HCT116 (cell line): ENCODE measurements at regions not wholly inside any gene's neighbourhood (a gene's known extent, or its start where the extent isn't known, plus 50 kb on each side); places are given as distances from the start of the nearest gene placed in this dataset.

ENCODE experiments used
- ATAC-seq: fragments of 200-7000 bp; cut with Tn5 transposase; 2 replicates; pipeline ENCODE4 v1.9.1; 2020; ENCODE audit warnings: mild to moderate bottlenecking, moderate library complexity
- BruUV-seq: library from RNA; stranded (reverse); fragments of 400-500 nt; replicated peaks from 2 replicates; lab custom pipeline; 2021; lab: Mats Ljungman, UMichigan
- CTCF ChIA-PET: fragments of 300-600 bp; sonication (Branson Sonifier 250); formaldehyde crosslinking; loops from one replicate; lab custom pipeline; 2021; ENCODE audit warnings: antibody characterized with exemption; lab: Charles Lee
- POLR2A ChIA-PET: fragments of 300-600, 350-600 bp; sonication (Branson Sonifier 250); formaldehyde crosslinking; loops from one replicate; lab custom pipeline; 2021; ENCODE audit warnings: antibody characterized with exemption; lab: Charles Lee
- RAD21 ChIA-PET, 2 experiments: fragments of 300-600 bp; sonication (Branson Sonifier 250); formaldehyde crosslinking; loops; one replicate each; lab custom pipeline; 2023; ENCODE audit warnings: low total read pairs in 2 of 2; ENCODE audit not compliant: uncharacterized antibody in 2 of 2, unreplicated experiment in 2 of 2, low non-redundant PET in 1 of 2; lab: Charles Lee
- DNase-seq: peaks from one replicate; pipeline ENCODE4 v3.0.0-alpha.2; 2010; ENCODE audit warnings: low read depth, low spot score
- H2AFZ ChIP-seq: fragments of 200-600 bp; shearing (Covaris generic), sonication (generic); 2 replicates; pipeline ENCODE4 v1.6.1; 2017; ENCODE audit warnings: low read depth, mixed run types, mixed read lengths, antibody characterized with exemption, low read length; ENCODE audit not compliant: poor library complexity, severe bottlenecking
- H3K27ac ChIP-seq: 2 replicates; pipeline ENCODE4 v1.5.1; 2012; ENCODE audit warnings: low read depth, low read length
- H3K27me3 ChIP-seq: fragments of 200-600 bp; sonication (generic); 2 replicates; pipeline ENCODE4 v1.6.1; 2016; ENCODE audit warnings: mixed run types, low read length, mixed read lengths; ENCODE audit not compliant: insufficient read depth
- H3K36me3 ChIP-seq, 2 experiments: fragments of 200-500 bp in 1 of 2; fragments of 200-600 bp in 1 of 2; sonication (Bioruptor generic) in 1 of 2; sonication (generic) in 1 of 2; 2 replicates each; pipeline versions ENCODE4 v1.5.1 to v1.6.1; 2014 to 2016; ENCODE audit warnings: low read length in 2 of 2, inconsistent platforms in 1 of 2, mixed read lengths in 1 of 2, mixed run types in 1 of 2; ENCODE audit not compliant: insufficient read depth in 2 of 2, control insufficient read depth in 1 of 2
- H3K4me1 ChIP-seq, 2 experiments: fragments of 200-600 bp in 1 of 2; sonication (generic) in 1 of 2; 2 replicates each; pipeline versions ENCODE4 v1.5.1 to v1.6.1; 2012 to 2017; ENCODE audit warnings: low read length in 2 of 2, inconsistent platforms in 1 of 2, mild to moderate bottlenecking in 1 of 2, mixed read lengths in 1 of 2, mixed run types in 1 of 2, moderate library complexity in 1 of 2; ENCODE audit not compliant: insufficient read depth in 2 of 2, control insufficient read depth in 1 of 2
- H3K4me2 ChIP-seq: fragments of 200-600 bp; sonication (generic); 2 replicates; pipeline ENCODE4 v1.6.1; 2017; ENCODE audit warnings: mixed run types, low read length, mixed read lengths
- H3K4me3 ChIP-seq, 2 experiments: fragments of 200-600 bp in 1 of 2; sonication (generic) in 1 of 2; replicated peaks in 1 of 2; 2 replicates each; pipeline ENCODE4 v1.5.1; 2011 to 2016; ENCODE audit warnings: low read length in 2 of 2, control low read depth in 1 of 2, low read depth in 1 of 2, mild to moderate bottlenecking in 1 of 2, mixed read lengths in 1 of 2, mixed run types in 1 of 2
- H3K79me2 ChIP-seq: fragments of 200-600 bp; sonication (generic); 2 replicates; pipeline ENCODE4 v1.6.1; 2017; ENCODE audit warnings: mild to moderate bottlenecking, mixed run types, low read length, moderate library complexity, mixed read lengths; ENCODE audit not compliant: insufficient read depth
- H3K9ac ChIP-seq: fragments of 200-600 bp; sonication (generic); 2 replicates; pipeline ENCODE4 v1.6.1; 2016; ENCODE audit warnings: low read length, mixed read lengths
- H3K9me2 ChIP-seq: fragments of 200-600 bp; sonication (generic), shearing (Covaris generic); 2 replicates; pipeline ENCODE4 v1.6.1; 2017; ENCODE audit warnings: mixed run types, mild to moderate bottlenecking, moderate library complexity; ENCODE audit not compliant: insufficient read depth
- H3K9me3 ChIP-seq, 2 experiments: fragments of 200-500 bp in 1 of 2; fragments of 200-600 bp in 1 of 2; sonication (Bioruptor generic) in 1 of 2; sonication (generic) in 1 of 2; 2 replicates each; pipeline ENCODE4 v1.6.1; 2014 to 2017; ENCODE audit warnings: low read length in 2 of 2, mixed read lengths in 2 of 2, inconsistent platforms in 1 of 2, low read depth in 1 of 2, mild to moderate bottlenecking in 1 of 2, mixed run types in 1 of 2, moderate library complexity in 1 of 2; ENCODE audit not compliant: control insufficient read depth in 1 of 2, insufficient read depth in 1 of 2
- H4K20me1 ChIP-seq: fragments of 200-600 bp; sonication (generic), shearing (Covaris generic); 2 replicates; pipeline ENCODE4 v1.6.1; 2017; ENCODE audit warnings: mixed run types, mild to moderate bottlenecking, moderate library complexity; ENCODE audit not compliant: insufficient read depth
- CEBPB ChIP-seq: IDR thresholded peaks from 2 replicates; pipeline ENCODE4 v1.6.1; 2012; ENCODE audit warnings: low read depth
- ELF1 ChIP-seq: IDR thresholded peaks from 2 replicates; pipeline ENCODE4 v1.6.1; 2012; ENCODE audit warnings: low read depth, borderline replicate concordance
- EZH2phosphoT487 ChIP-seq: fragments of 200-600 bp; IDR thresholded peaks from 2 replicates; pipeline ENCODE4 v1.6.1; 2018; ENCODE audit warnings: antibody characterized with exemption, borderline replicate concordance
- FOSL1 ChIP-seq: IDR thresholded peaks from 2 replicates; pipeline ENCODE4 v1.6.1; 2012; ENCODE audit warnings: low read depth
- POLR2AphosphoS5 ChIP-seq: IDR thresholded peaks from 2 replicates; pipeline ENCODE4 v1.6.1; 2011; ENCODE audit warnings: mild to moderate bottlenecking, low read depth, low read length, moderate library complexity
- SIN3A ChIP-seq: IDR thresholded peaks from 2 replicates; pipeline ENCODE4 v1.6.1; 2012; ENCODE audit warnings: low read depth
- SP1 ChIP-seq: IDR thresholded peaks from 2 replicates; pipeline ENCODE4 v1.6.1; 2012; ENCODE audit warnings: low read depth
- ZBTB33 ChIP-seq: IDR thresholded peaks from 2 replicates; pipeline ENCODE4 v1.6.1; 2011; ENCODE audit warnings: mild to moderate bottlenecking, low read length, moderate library complexity; ENCODE audit not compliant: insufficient replicate concordance; ENCODE audit errors: extremely low read depth
- ZFX ChIP-seq: fragments of 450-650 bp; IDR thresholded peaks from 2 replicates; pipeline ENCODE4 v1.6.1; 2017
- ZNF274 ChIP-seq: fragments of 200-500 bp; sonication (Bioruptor generic); IDR thresholded peaks from 2 replicates; pipeline ENCODE4 v1.6.1; 2014; ENCODE audit warnings: mild to moderate bottlenecking, low read depth, low read length, inconsistent platforms
- intact Hi-C: fragments of 100-400 bp; cut with micrococcal nuclease; formaldehyde crosslinking; loops from 2 replicates; pipeline ENCODE4 v1.10.0; 2022
- TF ChIP-seq, protein P1 (sequence below): IDR thresholded peaks from 2 replicates; pipeline ENCODE4 v1.6.1; 2012; ENCODE audit warnings: low read depth
- TF ChIP-seq, protein P2 (sequence below): IDR thresholded peaks from 2 replicates; pipeline ENCODE4 v1.6.1; 2012
- TF ChIP-seq, protein P3 (sequence below), 3 experiments: fragments of 200-600 bp in 1 of 3; sonication (generic) in 1 of 3; IDR thresholded peaks in 2 of 3; conservative IDR thresholded peaks in 1 of 3; 2 replicates each; pipeline ENCODE4 v1.5.1; 2012 to 2017; ENCODE audit warnings: low read depth in 2 of 3, low read length in 2 of 3, antibody characterized with exemption in 1 of 3, borderline replicate concordance in 1 of 3, control low read depth in 1 of 3, mild to moderate bottlenecking in 1 of 3, mixed read lengths in 1 of 3, mixed run types in 1 of 3, moderate library complexity in 1 of 3; ENCODE audit not compliant: insufficient read depth in 1 of 3

DNA sequence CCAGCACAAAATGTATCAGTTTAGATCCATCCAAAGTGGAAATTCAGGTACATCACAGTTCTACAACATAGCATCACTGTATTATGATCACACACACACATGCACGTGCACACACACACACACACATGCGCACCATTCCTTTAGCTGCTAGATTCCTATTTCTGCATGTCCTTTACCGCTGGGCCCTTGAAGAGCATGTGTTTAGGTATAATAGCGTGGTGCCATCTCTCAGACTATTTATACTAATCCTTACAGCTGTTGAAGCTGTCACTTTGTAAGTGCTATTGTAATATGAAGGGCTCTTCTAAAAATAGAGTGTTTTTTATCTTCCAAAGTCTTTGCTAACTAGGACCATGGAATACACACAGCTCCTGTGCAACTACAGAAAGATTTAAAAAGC is 308.8 kb upstream of the TRPC7 start (continued):
- TF ChIP-seq, protein P1, sequence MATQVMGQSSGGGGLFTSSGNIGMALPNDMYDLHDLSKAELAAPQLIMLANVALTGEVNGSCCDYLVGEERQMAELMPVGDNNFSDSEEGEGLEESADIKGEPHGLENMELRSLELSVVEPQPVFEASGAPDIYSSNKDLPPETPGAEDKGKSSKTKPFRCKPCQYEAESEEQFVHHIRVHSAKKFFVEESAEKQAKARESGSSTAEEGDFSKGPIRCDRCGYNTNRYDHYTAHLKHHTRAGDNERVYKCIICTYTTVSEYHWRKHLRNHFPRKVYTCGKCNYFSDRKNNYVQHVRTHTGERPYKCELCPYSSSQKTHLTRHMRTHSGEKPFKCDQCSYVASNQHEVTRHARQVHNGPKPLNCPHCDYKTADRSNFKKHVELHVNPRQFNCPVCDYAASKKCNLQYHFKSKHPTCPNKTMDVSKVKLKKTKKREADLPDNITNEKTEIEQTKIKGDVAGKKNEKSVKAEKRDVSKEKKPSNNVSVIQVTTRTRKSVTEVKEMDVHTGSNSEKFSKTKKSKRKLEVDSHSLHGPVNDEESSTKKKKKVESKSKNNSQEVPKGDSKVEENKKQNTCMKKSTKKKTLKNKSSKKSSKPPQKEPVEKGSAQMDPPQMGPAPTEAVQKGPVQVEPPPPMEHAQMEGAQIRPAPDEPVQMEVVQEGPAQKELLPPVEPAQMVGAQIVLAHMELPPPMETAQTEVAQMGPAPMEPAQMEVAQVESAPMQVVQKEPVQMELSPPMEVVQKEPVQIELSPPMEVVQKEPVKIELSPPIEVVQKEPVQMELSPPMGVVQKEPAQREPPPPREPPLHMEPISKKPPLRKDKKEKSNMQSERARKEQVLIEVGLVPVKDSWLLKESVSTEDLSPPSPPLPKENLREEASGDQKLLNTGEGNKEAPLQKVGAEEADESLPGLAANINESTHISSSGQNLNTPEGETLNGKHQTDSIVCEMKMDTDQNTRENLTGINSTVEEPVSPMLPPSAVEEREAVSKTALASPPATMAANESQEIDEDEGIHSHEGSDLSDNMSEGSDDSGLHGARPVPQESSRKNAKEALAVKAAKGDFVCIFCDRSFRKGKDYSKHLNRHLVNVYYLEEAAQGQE = no peak
- TF ChIP-seq FOSL1 (no peak), ZFX (no peak)
- TF ChIP-seq, all 23 proteins: peak for 0

GRCh38 chr5:136667789-136668188 is 302.4 kb upstream of the TRPC7 start:
- H3K4me2 ChIP-seq = no peak overlapping the region
- CTCF ChIA-PET = no interaction called here
- H3K27me3 ChIP-seq = 0 out of 2 replicates have a peak, but pooled peaks cover 6% of the 10 kb centered on the region
- no peaks in the 10 kb centered on the region for H3K9me2 ChIP-seq
- no peak overlapping the region for H3K9ac ChIP-seq
- no peaks in the 10 kb centered on the region for H4K20me1 ChIP-seq
- no peak for DNase-seq
- BruUV-seq = no TSS peak
- intact Hi-C loops = no loop called here
- H3K4me3 ChIP-seq = no peak overlapping the region
- TF ChIP-seq ZNF274 (no peak), POLR2AphosphoS5 (no peak), EZH2phosphoT487 (no peak), SIN3A (no peak), ELF1 (no peak), ZBTB33 (no peak), SP1 (no peak), CEBPB (no peak)
- TF ChIP-seq, protein P1 = no peak
- TF ChIP-seq, protein P2, sequence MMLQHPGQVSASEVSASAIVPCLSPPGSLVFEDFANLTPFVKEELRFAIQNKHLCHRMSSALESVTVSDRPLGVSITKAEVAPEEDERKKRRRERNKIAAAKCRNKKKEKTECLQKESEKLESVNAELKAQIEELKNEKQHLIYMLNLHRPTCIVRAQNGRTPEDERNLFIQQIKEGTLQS = no peak
- TF ChIP-seq, protein P3, sequence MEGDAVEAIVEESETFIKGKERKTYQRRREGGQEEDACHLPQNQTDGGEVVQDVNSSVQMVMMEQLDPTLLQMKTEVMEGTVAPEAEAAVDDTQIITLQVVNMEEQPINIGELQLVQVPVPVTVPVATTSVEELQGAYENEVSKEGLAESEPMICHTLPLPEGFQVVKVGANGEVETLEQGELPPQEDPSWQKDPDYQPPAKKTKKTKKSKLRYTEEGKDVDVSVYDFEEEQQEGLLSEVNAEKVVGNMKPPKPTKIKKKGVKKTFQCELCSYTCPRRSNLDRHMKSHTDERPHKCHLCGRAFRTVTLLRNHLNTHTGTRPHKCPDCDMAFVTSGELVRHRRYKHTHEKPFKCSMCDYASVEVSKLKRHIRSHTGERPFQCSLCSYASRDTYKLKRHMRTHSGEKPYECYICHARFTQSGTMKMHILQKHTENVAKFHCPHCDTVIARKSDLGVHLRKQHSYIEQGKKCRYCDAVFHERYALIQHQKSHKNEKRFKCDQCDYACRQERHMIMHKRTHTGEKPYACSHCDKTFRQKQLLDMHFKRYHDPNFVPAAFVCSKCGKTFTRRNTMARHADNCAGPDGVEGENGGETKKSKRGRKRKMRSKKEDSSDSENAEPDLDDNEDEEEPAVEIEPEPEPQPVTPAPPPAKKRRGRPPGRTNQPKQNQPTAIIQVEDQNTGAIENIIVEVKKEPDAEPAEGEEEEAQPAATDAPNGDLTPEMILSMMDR (IDR thresholded peaks at IDR 0.05 in 2 of 3, conservative IDR thresholded peaks at IDR 0.05 in 1 of 3; ENCODE audit: borderline replicate concordance in 1 of 3, insufficient read depth in 1 of 3, low read depth in 2 of 3, low read length in 2 of 3) = no peak
- RAD21 ChIA-PET = no interaction called here
- H2AFZ ChIP-seq = no peak overlapping the region
- no peaks in the 10 kb centered on the region for H3K4me1 ChIP-seq
- no peak for ATAC-seq
- H3K9me3 ChIP-seq = no peaks in the 10 kb centered on the region
- no peaks in the 10 kb centered on the region for H3K79me2 ChIP-seq
- POLR2A ChIA-PET = no interaction called here
- no peak overlapping the region for H3K27ac ChIP-seq
- H3K36me3 ChIP-seq = no peaks in the 10 kb centered on the region
